ENCODE measurements at regions not wholly inside any gene's neighbourhood (a gene's known extent, or its start where the extent isn't known, plus 50 kb on each side); places are given as distances from the start of the nearest gene placed in this dataset.

DNA sequence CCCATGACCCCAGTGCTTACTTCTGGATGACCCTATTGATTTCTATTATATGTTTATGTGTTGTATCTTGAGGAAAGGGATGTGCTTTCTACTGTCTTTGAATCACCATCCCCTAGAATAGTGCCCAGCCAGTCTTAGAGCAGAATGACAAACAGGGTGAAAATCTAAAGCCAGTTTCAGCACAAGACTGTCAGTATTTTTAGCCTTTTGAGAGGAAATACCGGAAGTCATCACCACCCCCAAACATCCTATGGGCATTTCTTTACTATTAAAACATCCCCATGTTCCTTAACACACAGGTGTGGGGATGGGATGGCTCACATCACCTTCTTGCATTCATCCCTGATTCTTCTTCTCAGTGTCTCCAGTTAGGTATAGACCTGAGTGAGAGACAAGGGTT lies 52.1 kb upstream of the UBE2L5 start:
- DNase-seq (ENCODE audit: low read depth in 6 of 9, low spot score in 9 of 9) = no peak
- peaks cover 36 to 80% of the 10 kb centered on the region in 2 donors for H3K4me1 ChIP-seq (ENCODE audit: control insufficient read depth in 2 of 2, insufficient read depth in 2 of 2, low read length in 2 of 2)
- peak overlapping the region; percentile 52 to 97 for H3K27ac ChIP-seq (ENCODE audit: low read depth in 1 of 2, low read length in 1 of 2)
- no peaks in the 10 kb centered on the region for H3K9me3 ChIP-seq (ENCODE audit: control insufficient read depth in 2 of 2, insufficient read depth in 1 of 2, low read length in 1 of 2)
- H3K27me3 ChIP-seq (ENCODE audit: control insufficient read depth in 2 of 2, insufficient read depth in 1 of 2, low read length in 1 of 2) = no peaks in the 10 kb centered on the region
- no peak overlapping the region for H3K4me3 ChIP-seq (ENCODE audit: low read length in 2 of 2)
- peaks cover 23 to 56% of the 10 kb centered on the region in 2 donors for H3K36me3 ChIP-seq (ENCODE audit: control insufficient read depth in 2 of 2, insufficient read depth in 2 of 2, low read length in 1 of 2)
- 16% methylated on average over 1 of the region's 1 CpG for WGBS

DNA sequence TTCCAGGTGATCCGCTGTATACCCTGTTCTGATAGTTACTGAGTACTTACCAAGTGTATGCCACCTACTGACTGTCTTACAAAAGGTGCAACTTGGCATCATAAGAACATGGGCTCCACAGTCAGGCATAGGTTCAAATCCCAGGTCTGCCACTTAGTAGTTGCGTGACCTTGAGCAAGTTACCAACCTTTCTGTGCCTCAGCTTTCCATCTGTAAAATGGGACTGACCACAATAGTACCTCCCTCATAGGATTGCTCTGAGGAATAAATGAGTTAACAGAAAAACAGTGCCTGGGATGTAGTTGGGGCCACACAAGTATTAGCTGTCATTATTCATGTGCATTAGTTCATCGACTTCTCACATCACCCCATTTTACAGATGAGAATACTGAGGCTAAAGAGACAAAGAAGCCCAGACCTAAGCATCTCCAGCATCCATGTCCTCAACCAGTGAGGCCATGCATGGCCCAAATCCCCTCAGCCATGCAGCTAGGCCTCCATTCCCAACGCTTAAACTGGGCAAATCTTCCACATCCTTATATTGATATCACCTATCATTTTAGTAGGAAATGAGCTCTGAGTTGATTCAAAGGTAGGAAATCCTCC lies 51.3 kb upstream of the UBE2L5 start:
- 79% methylated on average over 4 of the region's 4 CpGs for WGBS
- no peaks in the 10 kb centered on the region for H3K27me3 ChIP-seq (ENCODE audit: control insufficient read depth in 2 of 2, insufficient read depth in 1 of 2, low read length in 1 of 2)

DNA sequence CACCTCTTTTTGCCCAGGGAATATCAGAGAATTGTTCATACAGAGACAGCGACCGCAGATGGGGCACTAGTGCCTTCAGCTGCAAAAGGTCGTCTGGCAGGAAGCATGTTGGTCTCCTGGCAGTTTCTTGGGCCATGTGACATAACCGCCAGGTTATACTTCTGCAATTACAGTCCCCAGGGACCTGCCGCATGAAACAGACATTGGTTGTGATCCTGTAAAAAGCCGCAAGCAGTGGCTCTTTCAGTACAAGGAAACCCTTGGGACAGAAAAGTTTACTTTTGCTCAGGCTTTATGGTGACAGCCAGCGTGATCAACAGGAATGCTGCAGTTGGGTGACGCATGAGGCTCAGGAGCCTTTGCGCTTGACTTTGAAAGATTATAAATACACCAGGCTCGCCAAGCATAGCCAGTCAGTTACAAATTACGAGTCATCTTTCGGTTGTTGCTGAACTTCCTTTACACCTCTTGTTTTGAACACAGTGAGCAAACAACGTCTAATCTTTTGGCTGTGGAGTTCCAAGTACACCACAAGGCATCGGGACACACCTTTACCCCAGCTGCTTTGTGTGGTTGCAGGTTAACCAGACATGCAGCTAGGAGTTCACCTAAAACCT lies 50.5 kb upstream of the UBE2L5 start:
- WGBS = 3% methylated on average over 14 of the region's 14 CpGs
- Histone ChIP-seq H3K27me3 (ENCODE audit: control insufficient read depth in 2 of 2, insufficient read depth in 1 of 2, low read length in 1 of 2) (no peaks in the 10 kb centered on the region), H3K27ac (ENCODE audit: low read depth in 1 of 2, low read length in 1 of 2) (peak overlapping the region; percentile 95 to 97), H3K9me3 (ENCODE audit: control insufficient read depth in 2 of 2, insufficient read depth in 1 of 2, low read length in 1 of 2) (no peaks in the 10 kb centered on the region), H3K36me3 (ENCODE audit: control insufficient read depth in 2 of 2, insufficient read depth in 2 of 2, low read length in 1 of 2) (peaks cover 10 to 40% of the 10 kb centered on the region in 2 donors), H3K4me1 (ENCODE audit: control insufficient read depth in 2 of 2, insufficient read depth in 2 of 2, low read length in 2 of 2) (peaks cover 41 to 84% of the 10 kb centered on the region in 2 donors), H3K4me3 (ENCODE audit: low read length in 2 of 2) (peak overlapping the region; percentile 36 to 54)
- peak in 7 of 9 donors; percentile 65 to 92 (median 83) for DNase-seq (ENCODE audit: low read depth in 6 of 9, low spot score in 9 of 9)

More for the DNA sequence above, 51.3 kb upstream of the UBE2L5 start:
- H3K4me3 ChIP-seq (ENCODE audit: low read length in 2 of 2) = peak overlapping the region in 1 of 2 donors; percentile 54
- H3K27ac ChIP-seq (ENCODE audit: low read depth in 1 of 2, low read length in 1 of 2) = peak overlapping the region; percentile 95 to 97
- DNase-seq (ENCODE audit: low read depth in 6 of 9, low spot score in 9 of 9) = no peak
- peaks cover 41 to 83% of the 10 kb centered on the region in 2 donors for H3K4me1 ChIP-seq (ENCODE audit: control insufficient read depth in 2 of 2, insufficient read depth in 2 of 2, low read length in 2 of 2)
- peaks cover 17 to 47% of the 10 kb centered on the region in 2 donors for H3K36me3 ChIP-seq (ENCODE audit: control insufficient read depth in 2 of 2, insufficient read depth in 2 of 2, low read length in 1 of 2)
- no peaks in the 10 kb centered on the region for H3K9me3 ChIP-seq (ENCODE audit: control insufficient read depth in 2 of 2, insufficient read depth in 1 of 2, low read length in 1 of 2)

Measured in thymus (tissue), 11 donors.